ENCODE measurements at regions not wholly inside any gene's neighbourhood (a gene's known extent, or its start where the extent isn't known, plus 50 kb on each side); places are given as distances from the start of the nearest gene placed in this dataset.

- no peak for TF ChIP-seq ZNF70 (CRISPR knock-in tag; IDR thresholded peaks at IDR 0.05)
- TF ChIP-seq ARNTL (CRISPR knock-in tag; IDR thresholded peaks at IDR 0.05; ENCODE audit: borderline replicate concordance, low read depth), result no peak
- TF ChIP-seq SNAI2 (CRISPR knock-in tag; IDR thresholded peaks at IDR 0.05), result no peak
- no peak for TF ChIP-seq OSR1 (CRISPR knock-in tag; IDR thresholded peaks at IDR 0.05)
- no peak for TF ChIP-seq TOX (CRISPR knock-in tag; IDR thresholded peaks at IDR 0.05; ENCODE audit: borderline replicate concordance)
Measured at GRCh38 chr2:173808718-173809117, 156.5 kb downstream of the SP3 start (continued).

- ATAC-seq, result no peak
- TF ChIP-seq CSRNP3 (CRISPR knock-in tag; IDR thresholded peaks at IDR 0.05), result no peak
- no peak for TF ChIP-seq ZNF565 (CRISPR knock-in tag; conservative IDR thresholded peaks at IDR 0.05; ENCODE audit: low read depth)
Measured at GRCh38 chr2:173812321-173812720, 152.9 kb downstream of the SP3 start.

- no peak for ATAC-seq
- TF ChIP-seq OSR1 (CRISPR knock-in tag; IDR thresholded peaks at IDR 0.05) (no peak), CSRNP3 (CRISPR knock-in tag; IDR thresholded peaks at IDR 0.05) (no peak)
Measured at GRCh38 chr2:173814306-173814705, 150.9 kb downstream of the SP3 start.

- no peak for ATAC-seq
- TF ChIP-seq ZC3H10 (CRISPR knock-in tag; IDR thresholded peaks at IDR 0.05) (no peak), ZNF70 (CRISPR knock-in tag; IDR thresholded peaks at IDR 0.05) (no peak), ZNF8 (CRISPR knock-in tag; IDR thresholded peaks at IDR 0.05) (no peak), PPARA (CRISPR knock-in tag; IDR thresholded peaks at IDR 0.05; ENCODE audit: borderline replicate concordance) (no peak), CREB5 (CRISPR knock-in tag; IDR thresholded peaks at IDR 0.05; ENCODE audit: low read depth) (no peak), TOX (CRISPR knock-in tag; IDR thresholded peaks at IDR 0.05; ENCODE audit: borderline replicate concordance) (no peak), ZNF565 (CRISPR knock-in tag; conservative IDR thresholded peaks at IDR 0.05; ENCODE audit: low read depth) (no peak), ZFP3 (CRISPR knock-in tag; IDR thresholded peaks at IDR 0.05) (no peak), PATZ1 (CRISPR knock-in tag; IDR thresholded peaks at IDR 0.05; ENCODE audit: borderline replicate concordance) (no peak), CSDC2 (CRISPR knock-in tag; IDR thresholded peaks at IDR 0.05) (no peak), ZFP30 (CRISPR knock-in tag; IDR thresholded peaks at IDR 0.05) (no peak), GLIS3 (CRISPR knock-in tag; IDR thresholded peaks at IDR 0.05) (no peak), TSHZ2 (CRISPR knock-in tag; IDR thresholded peaks at IDR 0.05) (no peak), ARNTL (CRISPR knock-in tag; IDR thresholded peaks at IDR 0.05; ENCODE audit: borderline replicate concordance, low read depth) (no peak), POU6F1 (CRISPR knock-in tag; IDR thresholded peaks at IDR 0.05; ENCODE audit: borderline replicate concordance, low read depth) (no peak), OSR1 (CRISPR knock-in tag; IDR thresholded peaks at IDR 0.05) (no peak), TCF4 (CRISPR knock-in tag; IDR thresholded peaks at IDR 0.05; ENCODE audit: borderline replicate concordance) (no peak), RARB (CRISPR knock-in tag; IDR thresholded peaks at IDR 0.05) (no peak)
Measured at GRCh38 chr2:173815772-173816171, 149.4 kb downstream of the SP3 start.

Data from SK-N-SH treated with all-trans-retinoic acid at 6 μM for 48 hours (cell line).